ENCODE measurements at regions not wholly inside any gene's neighbourhood (a gene's known extent, or its start where the extent isn't known, plus 50 kb on each side); places are given as distances from the start of the nearest gene placed in this dataset.

- no peak overlapping the region for H2BK120ac ChIP-seq (ENCODE audit: low read depth, low read length, poor library complexity, severe bottlenecking)
- no peaks in the 10 kb centered on the region for H3K27me3 Mint-ChIP-seq (ENCODE audit: low read depth)
- no peak overlapping the region for H2AK5ac ChIP-seq (ENCODE audit: insufficient read length, low read length)
- no peak overlapping the region for H3K27ac Mint-ChIP-seq
- no peaks in the 10 kb centered on the region for H3K4me1 Mint-ChIP-seq
- H3K79me1 ChIP-seq (ENCODE audit: insufficient read depth, low read depth, low read length, poor library complexity, severe bottlenecking), result no peaks in the 10 kb centered on the region
- H3K23ac ChIP-seq (ENCODE audit: insufficient read length, low read depth, low read length), result no peak overlapping the region
- H4K20me1 ChIP-seq (ENCODE audit: control insufficient read depth, insufficient read depth, insufficient read length), result no peaks in the 10 kb centered on the region
- H2BK12ac ChIP-seq (ENCODE audit: insufficient read length, low read depth, low read length), result no peak overlapping the region
- H2BK5ac ChIP-seq (ENCODE audit: insufficient read length, low read length), result no peak overlapping the region
- no peaks in the 10 kb centered on the region for H3K79me2 ChIP-seq (ENCODE audit: insufficient read depth, low read length)
- no peak overlapping the region for H2BK20ac ChIP-seq (ENCODE audit: low read depth, low read length, poor library complexity, severe bottlenecking)
- no peak overlapping the region for H3K56ac ChIP-seq (ENCODE audit: insufficient read length, low read depth, low read length)
- H3K9me3 Mint-ChIP-seq, result no peaks in the 10 kb centered on the region
- no peak for DNase-seq
- H3K18ac ChIP-seq (ENCODE audit: insufficient read length, low read depth, low read length), result no peak overlapping the region
- no peak overlapping the region for H3K14ac ChIP-seq (ENCODE audit: insufficient read depth, low read length)
- H4K8ac ChIP-seq (replicated peaks; ENCODE audit: insufficient read length, low read depth, low read length), result no peak overlapping the region
- H2AFZ ChIP-seq (ENCODE audit: low read length), result no peak overlapping the region
- no peak overlapping the region for H3K4me2 ChIP-seq (ENCODE audit: insufficient read depth, insufficient read length, low read length)
- TF ChIP-seq CTCF (conservative IDR thresholded peaks at IDR 0.05), result no peak
- H3K4ac ChIP-seq (ENCODE audit: low read depth, low read length), result no peak overlapping the region
- no CpG with 5 or more reads among the region's 1 CpG for WGBS (ENCODE audit: extremely low coverage, insufficient read length, low lambda C conversion rate)
- H3K36me3 Mint-ChIP-seq (ENCODE audit: insufficient read depth in 1 of 3, low read depth in 3 of 3), result no peaks in the 10 kb centered on the region
- no peak overlapping the region for H2BK15ac ChIP-seq (ENCODE audit: low read depth, low read length)
- H3T11ph ChIP-seq (ENCODE audit: low read length), result no peak overlapping the region
- no peak overlapping the region for H3K27ac ChIP-seq (ENCODE audit: insufficient read length, low read depth, low read length)
- no peak overlapping the region for H3K4me3 Mint-ChIP-seq
- no peak overlapping the region for H4K5ac ChIP-seq (ENCODE audit: insufficient read length, low read depth, low read length)
- H3K4me1 ChIP-seq (ENCODE audit: insufficient read depth, low read length), result no peaks in the 10 kb centered on the region; the same call in 1 of the 2 replicates
- no peaks in the 10 kb centered on the region for H3K27me3 ChIP-seq (ENCODE audit: insufficient read depth, low read length)
- H4K91ac ChIP-seq (ENCODE audit: insufficient read length, low read depth, low read length), result no peak overlapping the region
- H3K23me2 ChIP-seq (ENCODE audit: insufficient read length, low read depth, low read length, poor library complexity, severe bottlenecking), result no peaks in the 10 kb centered on the region
- no peak overlapping the region for H3K9ac ChIP-seq (ENCODE audit: extremely low read depth, insufficient read length, low read length)
- H3K9me3 ChIP-seq (ENCODE audit: control insufficient read depth, low read depth, low read length), result no peaks in the 10 kb centered on the region
These were observed 216.9 kb upstream of the RRP15 start for GRCh38 chr1:218068241-218068640.

Measured in H9 (cell line).